ENCODE measurements at regions not wholly inside any gene's neighbourhood (a gene's known extent, or its start where the extent isn't known, plus 50 kb on each side); places are given as distances from the start of the nearest gene placed in this dataset.

GRCh38 chr13:103200118-103200885 is 134.1 kb upstream of the SLC10A2 start:
- TF ChIP-seq CTCF (IDR thresholded peaks at IDR 0.05), result no peak
- no peak for TF ChIP-seq POLR2AphosphoS5 (IDR thresholded peaks at IDR 0.05)
- no peak for TF ChIP-seq POLR2A (IDR thresholded peaks at IDR 0.05; ENCODE audit: low read depth)
- no peak for TF ChIP-seq EP300 (IDR thresholded peaks at IDR 0.05)

Measured in esophagus muscularis mucosa (tissue), 4 donors.